K562 (cell line): ENCODE measurements at regions not wholly inside any gene's neighbourhood (a gene's known extent, or its start where the extent isn't known, plus 50 kb on each side); places are given as distances from the start of the nearest gene placed in this dataset.
A peak's percentile ranks its signal among the peaks of the same experiment; 100 is the strongest.

Experiments used
- ATAC-seq: fragments of 200-7000 bp; cut with Tn5 transposase; 3 replicates; pipeline ENCODE4 v1.9.1; 2020; ENCODE audit warnings: moderate library complexity
- BruUV-seq: library from RNA; stranded (reverse); fragments of 400-500 nt; replicated peaks from 2 replicates; lab custom pipeline; 2021; lab: Mats Ljungman, UMichigan
- CTCF ChIA-PET: fragments of 300-600 bp; formaldehyde crosslinking; extraction: SDS; loops from one replicate; lab custom pipeline; 2021; ENCODE audit warnings: low intra/inter-chr PET ratio; lab: Yijun Ruan, JAX
- POLR2A ChIA-PET: fragments of 300-600, 350-650 bp; sonication (Branson Sonifier 250); formaldehyde crosslinking; extraction: SDS; loops from one replicate; lab custom pipeline; 2021; ENCODE audit warnings: antibody characterized with exemption, inconsistent platforms; lab: Yijun Ruan, JAX
- DNase-seq, 4 experiments: peaks; one replicate each; pipeline versions ENCODE4 v3.0.0 to v3.0.0-alpha.2; 2011 to 2018; ENCODE audit warnings: low spot score in 3 of 4, mixed read lengths in 3 of 4; ENCODE audit errors: extremely low read depth in 1 of 4
- FAIRE-seq: peaks from 2 replicates; lab custom pipeline; 2011; peaks lifted over from hg19 to GRCh38; lab: Jason Lieb, UNC
- H2AFZ ChIP-seq: 2 replicates; pipeline ENCODE4 v1.6.0; 2011; ENCODE audit warnings: low read depth, low read length, control low read depth, inconsistent platforms
- H3K27ac ChIP-seq: fragments of 200-600 bp; 3 replicates; pipeline ENCODE4 v1.8.0; 2011; ENCODE audit warnings: low read depth, mild to moderate bottlenecking, control low read depth, inconsistent platforms, low read length, moderate library complexity, mixed read lengths; ENCODE audit errors: extremely low read depth
- H3K27me3 ChIP-seq, 2 experiments: fragments of 300-600 bp in 1 of 2; 2 replicates in 1 of 2; 3 replicates in 1 of 2; pipeline versions ENCODE4 v1.6.0 to v1.8.0; 2011; ENCODE audit warnings: inconsistent platforms in 2 of 2, low read length in 2 of 2, mild to moderate bottlenecking in 1 of 2, mixed read lengths in 1 of 2, moderate library complexity in 1 of 2; ENCODE audit not compliant: control insufficient read depth in 2 of 2, insufficient read depth in 2 of 2
- H3K36me3 ChIP-seq: fragments of 300-600 bp; 3 replicates; pipeline ENCODE4 v1.8.0; 2011; ENCODE audit warnings: mild to moderate bottlenecking, low read length, inconsistent platforms; ENCODE audit not compliant: control insufficient read depth, insufficient read depth
- H3K4me1 ChIP-seq, 2 experiments: fragments of 200-600 bp in 1 of 2; replicated peaks in 1 of 2; 2 replicates in 1 of 2; 3 replicates in 1 of 2; pipeline versions ENCODE4 v1.5.1 to v1.8.0; 2011; ENCODE audit warnings: inconsistent platforms in 2 of 2, low read length in 2 of 2, mild to moderate bottlenecking in 1 of 2, mixed read lengths in 1 of 2, moderate library complexity in 1 of 2; ENCODE audit not compliant: control insufficient read depth in 2 of 2, insufficient read depth in 2 of 2
- H3K4me2 ChIP-seq: 2 replicates; pipeline ENCODE4 v1.6.1; 2011; ENCODE audit warnings: low read length, control low read depth, inconsistent platforms, mixed read lengths; ENCODE audit not compliant: insufficient read depth
- H3K4me3 ChIP-seq: fragments of 200-600 bp; sonication (generic), shearing (Covaris generic); 2 replicates; pipeline ENCODE4 v1.5.1; 2016; ENCODE audit warnings: control low read depth, inconsistent platforms
- H3K79me2 ChIP-seq: fragments of 200-600 bp; 3 replicates; pipeline ENCODE4 v1.8.0; 2011; ENCODE audit warnings: low read length, inconsistent platforms; ENCODE audit not compliant: control insufficient read depth, insufficient read depth
- H3K9ac ChIP-seq, 2 experiments: 2 replicates each; pipeline versions ENCODE4 v1.6.0 to v1.6.1; 2011; ENCODE audit warnings: low read depth in 2 of 2, low read length in 2 of 2, control low read depth in 1 of 2, inconsistent platforms in 1 of 2, mild to moderate bottlenecking in 1 of 2, mixed read lengths in 1 of 2; ENCODE audit not compliant: insufficient read depth in 1 of 2
- H3K9me1 ChIP-seq: one replicate; pipeline ENCODE4 v1.6.0; 2011; ENCODE audit warnings: inconsistent platforms, mild to moderate bottlenecking, low read length, moderate library complexity; ENCODE audit not compliant: control insufficient read depth, insufficient read depth
- H3K9me3 ChIP-seq: replicated peaks from 2 replicates; pipeline ENCODE4 v1.5.1; 2011; ENCODE audit warnings: low read depth, low read length, inconsistent platforms; ENCODE audit not compliant: control insufficient read depth, insufficient read depth
- H4K20me1 ChIP-seq: replicated peaks from 2 replicates; pipeline ENCODE4 v1.6.1; 2011; ENCODE audit warnings: low read length, inconsistent platforms, mixed read lengths; ENCODE audit not compliant: control insufficient read depth, insufficient read depth
- HDAC2 ChIP-seq: fragments of 450-650 bp; IDR thresholded peaks from 2 replicates; pipeline ENCODE4 v1.6.1; 2016; ENCODE audit warnings: mild to moderate bottlenecking
- NKRF ChIP-seq: fragments of 450-650 bp; IDR thresholded peaks from 2 replicates; pipeline ENCODE4 v1.6.1; 2016; ENCODE audit warnings: borderline replicate concordance
- PTRF ChIP-seq: fragments of 450-650 bp; IDR thresholded peaks from 2 replicates; pipeline ENCODE4 v1.6.1; 2016; ENCODE audit warnings: mild to moderate bottlenecking, missing genetic modification characterization, missing compliant biosample characterization
- RBM22 ChIP-seq: fragments of 200-400 bp; formaldehyde crosslinking; IDR thresholded peaks from 2 replicates; pipeline ENCODE4 v1.6.1; 2018; ENCODE audit warnings: low read length, low read depth; ENCODE audit not compliant: poor library complexity, severe bottlenecking
- REST ChIP-seq, 2 experiments: fragments of 450-650 bp; formaldehyde crosslinking in 1 of 2; IDR thresholded peaks; 2 replicates each; pipeline versions ENCODE4 v1.4.0 to v1.6.1; 2014 to 2020; ENCODE audit warnings: mild to moderate bottlenecking in 2 of 2, borderline replicate concordance in 1 of 2, low read depth in 1 of 2
- TCF15 ChIP-seq: fragments of 250-450 bp; sonication (Bioruptor Pico); IDR thresholded peaks from 2 replicates; pipeline ENCODE4 v1.8.0; 2022; ENCODE audit warnings: moderate library complexity, mild to moderate bottlenecking, inconsistent platforms
- ZNF57 ChIP-seq: fragments of 450-650 bp; formaldehyde crosslinking; IDR thresholded peaks from 2 replicates; pipeline ENCODE4 v1.4.0; 2020; ENCODE audit warnings: mild to moderate bottlenecking, moderate library complexity
- WGBS: fragments of 100-300 bp; shearing (Covaris generic); methylation state at CpG from one replicate; pipeline ENCODE4 v1.1.6; 2016; ENCODE audit warnings: low coverage, mixed read lengths; ENCODE audit not compliant: insufficient coverage; ENCODE audit errors: missing lambda C conversion rate; 5-methylcytosine and 5-hydroxymethylcytosine counted together
- in situ Hi-C: fragments of 300-500 bp; cut with MboI; formaldehyde crosslinking; loops from 4 replicates; pipeline ENCODE4 v1.15.0; 2018; ENCODE audit warnings: inconsistent platforms, mixed read lengths
- intact Hi-C: fragments of 100-400 bp; cut with micrococcal nuclease; formaldehyde crosslinking; loops from 2 replicates; pipeline ENCODE4 v1.14.2; 2022
- TF ChIP-seq, protein P1 (sequence below): IDR thresholded peaks from 2 replicates; pipeline ENCODE4 v1.6.1; 2014; ENCODE audit warnings: antibody characterized with exemption

- no peak overlapping the region for H3K9ac ChIP-seq
- H2AFZ ChIP-seq, result no peak overlapping the region
- in situ Hi-C loops (no loop called here), intact Hi-C loops (no loop called here)
- H3K9me3 ChIP-seq, result no peaks in the 10 kb centered on the region
- H3K27me3 ChIP-seq, result no peaks in the 10 kb centered on the region
- no peaks in the 10 kb centered on the region for H4K20me1 ChIP-seq
- H3K4me2 ChIP-seq, result no peak overlapping the region
- H3K4me3 ChIP-seq, result no peak overlapping the region
- POLR2A ChIA-PET, result no interaction called here
- ATAC-seq (peak; percentile 89), FAIRE-seq (peak; percentile 71), DNase-seq (peak; percentile 40 to 70 (median 62))
- H3K36me3 ChIP-seq, result no peaks in the 10 kb centered on the region
- no peaks in the 10 kb centered on the region for H3K9me1 ChIP-seq
- no TSS peak for BruUV-seq
- H3K4me1 ChIP-seq, result no peaks in the 10 kb centered on the region
- CTCF ChIA-PET, result no interaction called here
- H3K79me2 ChIP-seq, result no peaks in the 10 kb centered on the region
- WGBS, result 2% methylated on average over 6 of the region's 6 CpGs
- no peak overlapping the region for H3K27ac ChIP-seq
- peak; percentile 99 for TF ChIP-seq REST (IDR thresholded peaks at IDR 0.05; ENCODE audit: borderline replicate concordance)
- TF ChIP-seq REST (CRISPR knock-in tag; IDR thresholded peaks at IDR 0.05; ENCODE audit: low read depth), result peak; percentile 95
- no peak for TF ChIP-seq NKRF
- TF ChIP-seq, protein P1, sequence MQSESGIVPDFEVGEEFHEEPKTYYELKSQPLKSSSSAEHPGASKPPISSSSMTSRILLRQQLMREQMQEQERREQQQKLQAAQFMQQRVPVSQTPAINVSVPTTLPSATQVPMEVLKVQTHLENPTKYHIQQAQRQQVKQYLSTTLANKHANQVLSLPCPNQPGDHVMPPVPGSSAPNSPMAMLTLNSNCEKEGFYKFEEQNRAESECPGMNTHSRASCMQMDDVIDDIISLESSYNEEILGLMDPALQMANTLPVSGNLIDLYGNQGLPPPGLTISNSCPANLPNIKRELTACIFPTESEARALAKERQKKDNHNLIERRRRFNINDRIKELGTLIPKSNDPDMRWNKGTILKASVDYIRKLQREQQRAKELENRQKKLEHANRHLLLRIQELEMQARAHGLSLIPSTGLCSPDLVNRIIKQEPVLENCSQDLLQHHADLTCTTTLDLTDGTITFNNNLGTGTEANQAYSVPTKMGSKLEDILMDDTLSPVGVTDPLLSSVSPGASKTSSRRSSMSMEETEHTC, result no peak
- no peak for TF ChIP-seq RBM22
- TF ChIP-seq ZNF57 (CRISPR knock-in tag), result no peak
- TF ChIP-seq PTRF (tag), result no peak
- TF ChIP-seq HDAC2, result 0 out of 2 replicates have a peak, but pooled peaks have one; percentile 60
- TF ChIP-seq TCF15 (CRISPR knock-in tag), result no peak
Measured at GRCh38 chr11:116605543-116606459, 167.0 kb downstream of the BUD13 start.
